Stimulated activated CD4-positive, alpha-beta T cell treated with anti-CD3 and anti-CD28 coated beads, Interleukin-12 subunit alpha, Interleukin-12 subunit beta, amount 100 ng/mL, for 24 hours (primary cell): ENCODE measurements at regions not wholly inside any gene's neighbourhood (a gene's known extent, or its start where the extent isn't known, plus 50 kb on each side); places are given as distances from the start of the nearest gene placed in this dataset.

ENCODE experiments used
- DNase-seq, 2 experiments: peaks; one replicate each; pipeline ENCODE4 v3.0.0-alpha.2; 2020; ENCODE audit warnings: low read depth in 2 of 2

- DNase-seq = no peak
Measured at GRCh38 chr5:86879086-86879485, 261.3 kb downstream of the COX7C start.

- no peak for DNase-seq
Measured at GRCh38 chr5:86880344-86880743, 262.6 kb downstream of the COX7C start.

GRCh38 chr5:86880785-86881492 lies 263.2 kb downstream of the COX7C start:
- DNase-seq = peak in 1 of 2 experiments; percentile 7

- no peak for DNase-seq
Measured at GRCh38 chr5:86881493-86882090, 263.9 kb downstream of the COX7C start.

GRCh38 chr5:86884608-86885007 lies 266.9 kb downstream of the COX7C start:
- DNase-seq = no peak

GRCh38 chr5:86885011-86885410 lies 267.3 kb downstream of the COX7C start:
- DNase-seq = no peak

- no peak for DNase-seq
Measured at GRCh38 chr5:86885489-86886230, 267.9 kb downstream of the COX7C start.

GRCh38 chr5:86890375-86890774 lies 272.6 kb downstream of the COX7C start:
- DNase-seq = no peak

- DNase-seq = no peak
Measured at GRCh38 chr5:86894056-86894455, 276.3 kb downstream of the COX7C start.

- DNase-seq = no peak
Measured at GRCh38 chr5:86896916-86897315, 279.2 kb downstream of the COX7C start.

- DNase-seq = no peak
Measured at GRCh38 chr5:86909418-86910295, 291.9 kb downstream of the COX7C start.

GRCh38 chr5:86917117-86917579 lies 299.4 kb downstream of the COX7C start:
- no peak for DNase-seq

GRCh38 chr5:86918246-86918645 lies 300.5 kb downstream of the COX7C start:
- DNase-seq = no peak

GRCh38 chr5:86926033-86926432 lies 308.3 kb downstream of the COX7C start:
- DNase-seq = no peak

GRCh38 chr5:86929123-86929766 lies 311.5 kb downstream of the COX7C start:
- DNase-seq = no peak

GRCh38 chr5:86951761-86952160 lies 315.9 kb upstream of the RASA1 start:
- no peak for DNase-seq

- DNase-seq = no peak
Measured at GRCh38 chr5:86964889-86965288, 302.8 kb upstream of the RASA1 start.

GRCh38 chr5:86968301-86968753 lies 299.4 kb upstream of the RASA1 start:
- no peak for DNase-seq

GRCh38 chr5:86970361-86970760 lies 297.3 kb upstream of the RASA1 start:
- DNase-seq = no peak

- DNase-seq = no peak
Measured at GRCh38 chr5:86971034-86971571, 296.6 kb upstream of the RASA1 start.

GRCh38 chr5:86974955-86975354 lies 292.7 kb upstream of the RASA1 start:
- no peak for DNase-seq
